PC-9 (cell line): ENCODE measurements at regions not wholly inside any gene's neighbourhood (a gene's known extent, or its start where the extent isn't known, plus 50 kb on each side); places are given as distances from the start of the nearest gene placed in this dataset.

Experiments
- CTCF ChIP-seq: fragments of 200-600 bp; sonication (generic); conservative IDR thresholded peaks from 2 replicates; pipeline ENCODE4 v1.6.1; 2017; ENCODE audit warnings: mixed run types, antibody characterized with exemption, mild to moderate bottlenecking, moderate library complexity
- EZH2 ChIP-seq: fragments of 200-600 bp; sonication (generic); IDR thresholded peaks from 2 replicates; pipeline ENCODE4 v1.8.0; 2017; ENCODE audit warnings: antibody characterized with exemption, low read depth

GRCh38 chrX:9351126-9351525 is 113.7 kb upstream of the TBL1X start:
- TF ChIP-seq CTCF (no peak), EZH2 (no peak)
